NCI-H2227 treated with DMSO at 0.1 percent for 48 hours (cell line): ENCODE measurements at regions not wholly inside any gene's neighbourhood (a gene's known extent, or its start where the extent isn't known, plus 50 kb on each side); places are given as distances from the start of the nearest gene placed in this dataset.
A peak's percentile ranks its signal among the peaks of the same experiment; 100 is the strongest.

Source experiments
- DNase-seq: peaks from one replicate; lab custom pipeline; 2025; lab: John Stamatoyannopoulos, UW

- DNase-seq, result no peak
These were observed 360.2 kb upstream of the GRIA1 start for GRCh38 chr5:153130296-153130695.

GRCh38 chr5:153135411-153135810, 355.1 kb upstream of the GRIA1 start:
- no peak for DNase-seq

- DNase-seq, result no peak
These were observed 353.4 kb upstream of the GRIA1 start for GRCh38 chr5:153136910-153137614.

- DNase-seq, result no peak
These were observed 342.4 kb upstream of the GRIA1 start for GRCh38 chr5:153147891-153148623.

GRCh38 chr5:153148624-153148976, 341.9 kb upstream of the GRIA1 start:
- no peak for DNase-seq

- DNase-seq, result no peak
These were observed 338.9 kb upstream of the GRIA1 start for GRCh38 chr5:153151558-153151957.

GRCh38 chr5:153153086-153153485, 337.4 kb upstream of the GRIA1 start:
- DNase-seq, result no peak

GRCh38 chr5:153157156-153157555, 333.3 kb upstream of the GRIA1 start:
- DNase-seq, result no peak

- no peak for DNase-seq
These were observed 331.9 kb upstream of the GRIA1 start for GRCh38 chr5:153158608-153159007.

GRCh38 chr5:153159616-153160015, 330.9 kb upstream of the GRIA1 start:
- no peak for DNase-seq

GRCh38 chr5:153168241-153168640, 322.2 kb upstream of the GRIA1 start:
- no peak for DNase-seq

GRCh38 chr5:153187503-153187902, 303.0 kb upstream of the GRIA1 start:
- no peak for DNase-seq

GRCh38 chr5:153206361-153206760, 284.1 kb upstream of the GRIA1 start:
- no peak for DNase-seq

GRCh38 chr5:153209016-153209415, 281.5 kb upstream of the GRIA1 start:
- no peak for DNase-seq

GRCh38 chr5:153209687-153210086, 280.8 kb upstream of the GRIA1 start:
- no peak for DNase-seq

GRCh38 chr5:153211076-153211475, 279.4 kb upstream of the GRIA1 start:
- peak; percentile 49 for DNase-seq

GRCh38 chr5:153212471-153212870, 278.0 kb upstream of the GRIA1 start:
- DNase-seq, result no peak

GRCh38 chr5:153222936-153223335, 267.5 kb upstream of the GRIA1 start:
- no peak for DNase-seq

- DNase-seq, result no peak
These were observed 267.1 kb upstream of the GRIA1 start for GRCh38 chr5:153223376-153223775.

GRCh38 chr5:153224651-153225050, 265.8 kb upstream of the GRIA1 start:
- no peak for DNase-seq

GRCh38 chr5:153233933-153234332, 256.5 kb upstream of the GRIA1 start:
- no peak for DNase-seq

- DNase-seq, result no peak
These were observed 254.2 kb upstream of the GRIA1 start for GRCh38 chr5:153236319-153236718.

- DNase-seq, result no peak
These were observed 252.7 kb upstream of the GRIA1 start for GRCh38 chr5:153237671-153238332.
